ENCODE measurements at regions not wholly inside any gene's neighbourhood (a gene's known extent, or its start where the extent isn't known, plus 50 kb on each side); places are given as distances from the start of the nearest gene placed in this dataset.

GRCh38 chr5:4909086-4909485 is 231.0 kb upstream of the ADAMTS16 start:
- H3K36me3 ChIP-seq: no peaks in the 10 kb centered on the region
- intact Hi-C loops (cut with DNase I): no loop called here
- DNase-seq (ENCODE audit: extremely low spot score in 2 of 2): no peak
- TF ChIP-seq POLR2A (IDR thresholded peaks at IDR 0.05) (no peak), CTCF (IDR thresholded peaks at IDR 0.05) (no peak), POLR2AphosphoS5 (IDR thresholded peaks at IDR 0.05; ENCODE audit: insufficient read depth in 1 of 2, low read depth in 1 of 2) (no peak)
- no peaks in the 10 kb centered on the region for H3K4me1 ChIP-seq
- no peaks in the 10 kb centered on the region for H3K27me3 ChIP-seq
- no peak overlapping the region for H3K27ac ChIP-seq
- H3K9me3 ChIP-seq: no peaks in the 10 kb centered on the region
- no peak overlapping the region for H3K4me3 ChIP-seq

- intact Hi-C loops (cut with DNase I): no loop called here
- H3K4me1 ChIP-seq: no peaks in the 10 kb centered on the region
- no peak for TF ChIP-seq POLR2AphosphoS5 (IDR thresholded peaks at IDR 0.05; ENCODE audit: insufficient read depth in 1 of 2, low read depth in 1 of 2)
- no peak for TF ChIP-seq CTCF (IDR thresholded peaks at IDR 0.05)
- TF ChIP-seq POLR2A (IDR thresholded peaks at IDR 0.05): no peak
- H3K4me3 ChIP-seq: no peak overlapping the region
- no peaks in the 10 kb centered on the region for H3K27me3 ChIP-seq
- no peaks in the 10 kb centered on the region for H3K9me3 ChIP-seq
- H3K27ac ChIP-seq: no peak overlapping the region
- H3K36me3 ChIP-seq: no peaks in the 10 kb centered on the region
- no peak for DNase-seq (ENCODE audit: extremely low spot score in 2 of 2)
These were observed 228.3 kb upstream of the ADAMTS16 start for GRCh38 chr5:4911646-4912403.

- Histone ChIP-seq H3K4me1 (no peaks in the 10 kb centered on the region), H3K4me3 (no peak overlapping the region), H3K27ac (no peak overlapping the region), H3K36me3 (no peaks in the 10 kb centered on the region), H3K9me3 (no peaks in the 10 kb centered on the region), H3K27me3 (no peaks in the 10 kb centered on the region)
- no peak for DNase-seq (ENCODE audit: extremely low spot score in 2 of 2)
- TF ChIP-seq POLR2AphosphoS5 (IDR thresholded peaks at IDR 0.05; ENCODE audit: insufficient read depth in 1 of 2, low read depth in 1 of 2) (no peak), POLR2A (IDR thresholded peaks at IDR 0.05) (no peak), CTCF (IDR thresholded peaks at IDR 0.05) (no peak)
- intact Hi-C loops (cut with DNase I): no loop called here
These were observed 218.2 kb upstream of the ADAMTS16 start for GRCh38 chr5:4921929-4922328.

GRCh38 chr5:4924577-4924976 is 215.6 kb upstream of the ADAMTS16 start:
- TF ChIP-seq POLR2A (IDR thresholded peaks at IDR 0.05): no peak
- no peak for TF ChIP-seq POLR2AphosphoS5 (IDR thresholded peaks at IDR 0.05; ENCODE audit: insufficient read depth in 1 of 2, low read depth in 1 of 2)
- no peak for TF ChIP-seq CTCF (IDR thresholded peaks at IDR 0.05)
- Histone ChIP-seq H3K9me3 (no peaks in the 10 kb centered on the region), H3K27me3 (no peaks in the 10 kb centered on the region), H3K4me3 (no peak overlapping the region), H3K27ac (no peak overlapping the region), H3K36me3 (no peaks in the 10 kb centered on the region), H3K4me1 (no peaks in the 10 kb centered on the region)
- no peak for DNase-seq (ENCODE audit: extremely low spot score in 2 of 2)
- intact Hi-C loops (cut with DNase I): no loop called here

GRCh38 chr5:4927097-4927496 is 213.0 kb upstream of the ADAMTS16 start:
- intact Hi-C loops (cut with DNase I): no loop called here

More at GRCh38 chr5:4927097-4927496, 213.0 kb upstream of the ADAMTS16 start:
- no peaks in the 10 kb centered on the region for H3K27me3 ChIP-seq
- no peak for DNase-seq (ENCODE audit: extremely low spot score in 2 of 2)
- H3K27ac ChIP-seq: no peak overlapping the region
- H3K4me3 ChIP-seq: no peak overlapping the region
- no peaks in the 10 kb centered on the region for H3K36me3 ChIP-seq
- no peak for TF ChIP-seq CTCF (IDR thresholded peaks at IDR 0.05)
- no peak for TF ChIP-seq POLR2A (IDR thresholded peaks at IDR 0.05)
- no peak for TF ChIP-seq POLR2AphosphoS5 (IDR thresholded peaks at IDR 0.05; ENCODE audit: insufficient read depth in 1 of 2, low read depth in 1 of 2)
- no peaks in the 10 kb centered on the region for H3K9me3 ChIP-seq
- H3K4me1 ChIP-seq: no peaks in the 10 kb centered on the region
